ENCODE measurements at regions not wholly inside any gene's neighbourhood (a gene's known extent, or its start where the extent isn't known, plus 50 kb on each side); places are given as distances from the start of the nearest gene placed in this dataset.
A peak's percentile ranks its signal among the peaks of the same experiment; 100 is the strongest.

GRCh38 chr15:79172801-79173460 lies 82.4 kb upstream of the RASGRF1 start:
- Histone ChIP-seq H3K27me3 (ENCODE audit: control insufficient read depth, insufficient read depth, low read length) (no peaks in the 10 kb centered on the region), H3K4me1 (ENCODE audit: control insufficient read depth in 2 of 3, insufficient read depth in 2 of 3, low read depth in 1 of 3, low read length in 3 of 3) (peaks cover 0 to 5% (median 0%) of the 10 kb centered on the region in 3 donors), H3K4me3 (ENCODE audit: low read length in 3 of 3) (no peak overlapping the region), H3K9ac (ENCODE audit: low read length in 3 of 3) (no peak overlapping the region), H3K27ac (ENCODE audit: low read depth in 2 of 2, low read length in 2 of 2) (no peak overlapping the region), H3K9me3 (ENCODE audit: control insufficient read depth in 2 of 3, insufficient read depth in 1 of 3, low read length in 3 of 3) (no peaks in the 10 kb centered on the region), H3K36me3 (ENCODE audit: control insufficient read depth in 2 of 3, insufficient read depth in 3 of 3, low read length in 3 of 3) (no peaks in the 10 kb centered on the region)
- intact Hi-C loops (cut with DNase I), result no loop called here
- DNase-seq, result no peak
- no peak for FAIRE-seq
- TF ChIP-seq CTCF (IDR thresholded peaks at IDR 0.05; ENCODE audit: borderline replicate concordance, extremely low read depth, insufficient read depth), result no peak

- no peaks in the 10 kb centered on the region for H3K27me3 ChIP-seq (ENCODE audit: control insufficient read depth, insufficient read depth, low read length)
- intact Hi-C loops (cut with DNase I), result no loop called here
- FAIRE-seq, result no peak
- no peaks in the 10 kb centered on the region for H3K9me3 ChIP-seq (ENCODE audit: control insufficient read depth in 2 of 3, insufficient read depth in 1 of 3, low read length in 3 of 3)
- H3K36me3 ChIP-seq (ENCODE audit: control insufficient read depth in 2 of 3, insufficient read depth in 3 of 3, low read length in 3 of 3), result no peaks in the 10 kb centered on the region
- peaks cover 0 to 5% (median 0%) of the 10 kb centered on the region in 3 donors for H3K4me1 ChIP-seq (ENCODE audit: control insufficient read depth in 2 of 3, insufficient read depth in 2 of 3, low read depth in 1 of 3, low read length in 3 of 3)
- H3K27ac ChIP-seq (ENCODE audit: low read depth in 2 of 2, low read length in 2 of 2), result no peak overlapping the region
- no peak overlapping the region for H3K9ac ChIP-seq (ENCODE audit: low read length in 3 of 3)
- peak in 3 of 5 donors; percentile 39 to 46 (median 41) for DNase-seq
- peak; percentile 3 for TF ChIP-seq CTCF (IDR thresholded peaks at IDR 0.05; ENCODE audit: borderline replicate concordance, extremely low read depth, insufficient read depth)
- H3K4me3 ChIP-seq (ENCODE audit: low read length in 3 of 3), result no peak overlapping the region
Observed at GRCh38 chr15:79172032-79172481, 81.5 kb upstream of the RASGRF1 start.

DNA sequence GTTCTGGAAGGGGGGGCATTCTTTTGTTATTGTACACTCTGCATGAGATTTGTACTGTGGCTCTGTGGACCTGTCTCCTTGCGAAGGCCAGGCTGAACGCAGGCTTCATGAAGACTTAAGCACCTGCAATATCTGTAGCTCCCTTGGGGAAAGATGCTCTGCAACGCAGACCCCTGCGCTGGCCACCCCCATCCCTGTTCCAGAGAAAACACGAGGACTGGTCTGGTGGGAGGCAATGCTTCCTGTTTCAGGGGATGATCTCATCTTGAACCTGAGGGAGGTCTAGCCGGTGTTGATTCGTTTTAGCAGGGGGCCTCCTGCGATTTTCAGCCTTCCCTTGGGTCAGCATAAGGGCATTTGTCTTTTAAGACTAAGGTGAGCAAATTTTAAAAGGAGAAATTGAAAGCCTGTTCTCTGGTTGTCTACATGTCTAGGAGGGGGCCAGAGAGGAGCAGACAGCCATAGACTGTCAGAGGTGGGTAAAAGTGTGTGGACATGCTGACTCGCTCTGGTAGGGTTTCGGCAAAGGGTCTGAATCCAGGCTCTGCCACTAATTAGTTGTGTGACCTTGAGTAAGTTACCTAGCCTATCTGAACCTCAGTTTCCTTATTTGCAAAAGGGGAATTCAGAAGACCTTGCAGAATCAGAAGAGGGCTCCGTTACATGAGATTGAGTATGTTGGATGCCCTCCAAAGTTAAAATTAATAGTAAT lies 80.9 kb upstream of the RASGRF1 start:
- Histone ChIP-seq H3K4me3 (ENCODE audit: low read length in 3 of 3) (no peak overlapping the region), H3K27me3 (ENCODE audit: control insufficient read depth, insufficient read depth, low read length) (no peaks in the 10 kb centered on the region), H3K9me3 (ENCODE audit: control insufficient read depth in 2 of 3, insufficient read depth in 1 of 3, low read length in 3 of 3) (no peaks in the 10 kb centered on the region), H3K4me1 (ENCODE audit: control insufficient read depth in 2 of 3, insufficient read depth in 2 of 3, low read depth in 1 of 3, low read length in 3 of 3) (peaks cover 0 to 5% (median 0%) of the 10 kb centered on the region in 3 donors), H3K27ac (ENCODE audit: low read depth in 2 of 2, low read length in 2 of 2) (no peak overlapping the region), H3K36me3 (ENCODE audit: control insufficient read depth in 2 of 3, insufficient read depth in 3 of 3, low read length in 3 of 3) (no peaks in the 10 kb centered on the region), H3K9ac (ENCODE audit: low read length in 3 of 3) (no peak overlapping the region)
- TF ChIP-seq CTCF (IDR thresholded peaks at IDR 0.05; ENCODE audit: borderline replicate concordance, extremely low read depth, insufficient read depth), result no peak
- intact Hi-C loops (cut with DNase I), result no loop called here
- DNase-seq (no peak), FAIRE-seq (no peak)
